ENCODE measurements at regions not wholly inside any gene's neighbourhood (a gene's known extent, or its start where the extent isn't known, plus 50 kb on each side); places are given as distances from the start of the nearest gene placed in this dataset.
A peak's percentile ranks its signal among the peaks of the same experiment; 100 is the strongest.

- Histone ChIP-seq H3K27ac (ENCODE audit: low read length) (peak overlapping the region; percentile 96; the same call in 1 of the 2 replicates), H3K9me2 (replicated peaks; ENCODE audit: insufficient read depth, low read length) (no peaks in the 10 kb centered on the region), H3K4me3 (ENCODE audit: low read length) (no peak overlapping the region), H3K27me3 (replicated peaks; ENCODE audit: insufficient read depth, low read length) (no peaks in the 10 kb centered on the region), H2AFZ (ENCODE audit: low read length) (peak overlapping the region; percentile 44; the same call in 1 of the 2 replicates), H3K79me2 (ENCODE audit: low read length) (no peaks in the 10 kb centered on the region), H3K9me3 (replicated peaks; ENCODE audit: insufficient read depth, low read length) (no peaks in the 10 kb centered on the region), H3K4me1 (ENCODE audit: low read length) (peaks cover 81% of the 10 kb centered on the region), H3K9ac (ENCODE audit: low read length) (no peak overlapping the region; the same call in 1 of the 2 replicates), H3K4me2 (ENCODE audit: low read depth, low read length) (no peak overlapping the region), H4K20me1 (ENCODE audit: insufficient read depth, low read length) (no peaks in the 10 kb centered on the region), H3K36me3 (replicated peaks; ENCODE audit: insufficient read depth, low read length) (no peaks in the 10 kb centered on the region), H3F3A (ENCODE audit: insufficient read depth, low read length) (peaks cover 46% of the 10 kb centered on the region)
- DNase-seq, result no peak
- no peak for TF ChIP-seq EZH2 (optimal IDR thresholded peaks at IDR 0.05; ENCODE audit: low read depth, low read length)
Observed at GRCh38 chr12:92540782-92541423, 161.9 kb upstream of the PLEKHG7 start.

- no peak for DNase-seq
- H3K9ac ChIP-seq (ENCODE audit: low read length), result peak overlapping the region; percentile 38
- H2AFZ ChIP-seq (ENCODE audit: low read length), result peak overlapping the region; percentile 44
- peak overlapping the region; percentile 96 for H3K27ac ChIP-seq (ENCODE audit: low read length)
- H3K9me2 ChIP-seq (replicated peaks; ENCODE audit: insufficient read depth, low read length), result no peaks in the 10 kb centered on the region
- H4K20me1 ChIP-seq (ENCODE audit: insufficient read depth, low read length), result no peaks in the 10 kb centered on the region
- H3K79me2 ChIP-seq (ENCODE audit: low read length), result no peaks in the 10 kb centered on the region
- H3K36me3 ChIP-seq (replicated peaks; ENCODE audit: insufficient read depth, low read length), result no peaks in the 10 kb centered on the region
- peaks cover 46% of the 10 kb centered on the region for H3F3A ChIP-seq (ENCODE audit: insufficient read depth, low read length)
- peaks cover 81% of the 10 kb centered on the region for H3K4me1 ChIP-seq (ENCODE audit: low read length)
- H3K9me3 ChIP-seq (replicated peaks; ENCODE audit: insufficient read depth, low read length), result no peaks in the 10 kb centered on the region
- no peak overlapping the region for H3K4me3 ChIP-seq (ENCODE audit: low read length)
- no peak for TF ChIP-seq EZH2phosphoT487 (IDR thresholded peaks at IDR 0.05; ENCODE audit: low read length)
- TF ChIP-seq EZH2 (optimal IDR thresholded peaks at IDR 0.05; ENCODE audit: low read depth, low read length), result no peak
- no peak for TF ChIP-seq CTCF (IDR thresholded peaks at IDR 0.05; ENCODE audit: low read length)
- no peaks in the 10 kb centered on the region for H3K27me3 ChIP-seq (replicated peaks; ENCODE audit: insufficient read depth, low read length)
- peak overlapping the region; percentile 15 for H3K4me2 ChIP-seq (ENCODE audit: low read depth, low read length)
Observed at GRCh38 chr12:92539976-92540781, 162.6 kb upstream of the PLEKHG7 start.

- DNase-seq, result peak; percentile 97
- no peak overlapping the region for H2AFZ ChIP-seq (ENCODE audit: low read length)
- no peak overlapping the region for H3K4me3 ChIP-seq (ENCODE audit: low read length)
- H3K4me1 ChIP-seq (ENCODE audit: low read length), result peaks cover 74% of the 10 kb centered on the region
- no peaks in the 10 kb centered on the region for H4K20me1 ChIP-seq (ENCODE audit: insufficient read depth, low read length)
- H3K27ac ChIP-seq (ENCODE audit: low read length), result peak overlapping the region; percentile 96
- peak overlapping the region; percentile 47 for H3K9ac ChIP-seq (ENCODE audit: low read length)
- no peaks in the 10 kb centered on the region for H3K27me3 ChIP-seq (replicated peaks; ENCODE audit: insufficient read depth, low read length)
- no peaks in the 10 kb centered on the region for H3K9me2 ChIP-seq (replicated peaks; ENCODE audit: insufficient read depth, low read length)
- peak overlapping the region; percentile 37 for H3K4me2 ChIP-seq (ENCODE audit: low read depth, low read length)
- TF ChIP-seq EZH2phosphoT487 (IDR thresholded peaks at IDR 0.05; ENCODE audit: low read length) (no peak), EZH2 (optimal IDR thresholded peaks at IDR 0.05; ENCODE audit: low read depth, low read length) (no peak), CTCF (IDR thresholded peaks at IDR 0.05; ENCODE audit: low read length) (no peak)
- peaks cover 41% of the 10 kb centered on the region for H3F3A ChIP-seq (ENCODE audit: insufficient read depth, low read length)
- no peaks in the 10 kb centered on the region for H3K9me3 ChIP-seq (replicated peaks; ENCODE audit: insufficient read depth, low read length)
- no peaks in the 10 kb centered on the region for H3K79me2 ChIP-seq (ENCODE audit: low read length)
- no peaks in the 10 kb centered on the region for H3K36me3 ChIP-seq (replicated peaks; ENCODE audit: insufficient read depth, low read length)
Observed at GRCh38 chr12:92539110-92539749, 163.6 kb upstream of the PLEKHG7 start.
